Neural cell (in vitro differentiated cells): ENCODE measurements at regions not wholly inside any gene's neighbourhood (a gene's known extent, or its start where the extent isn't known, plus 50 kb on each side); places are given as distances from the start of the nearest gene placed in this dataset.

Experiments
- CTCF ChIP-seq: fragments of 450-650 bp; IDR thresholded peaks from 2 replicates; pipeline ENCODE4 v1.5.1; 2014; ENCODE audit warnings: antibody characterized with exemption, mild to moderate bottlenecking, moderate library complexity; ENCODE audit not compliant: poor library complexity, severe bottlenecking
- EP300 ChIP-seq: fragments of 450-650 bp; conservative IDR thresholded peaks from 2 replicates; pipeline ENCODE4 v1.6.1; 2014; ENCODE audit warnings: antibody characterized with exemption, mild to moderate bottlenecking, moderate library complexity; ENCODE audit not compliant: poor library complexity, severe bottlenecking
- EZH2 ChIP-seq: fragments of 200-600, 300-800 bp; shearing (Covaris generic), sonication (generic); IDR thresholded peaks from 2 replicates; pipeline ENCODE4 v1.6.1; 2014; ENCODE audit warnings: antibody characterized with exemption, low read length, borderline replicate concordance, mild to moderate bottlenecking; ENCODE audit not compliant: insufficient read depth, poor library complexity, severe bottlenecking
- POLR2AphosphoS5 ChIP-seq: IDR thresholded peaks from 2 replicates; pipeline ENCODE4 v1.6.1; 2012
- RAD21 ChIP-seq: fragments of 450-650 bp; conservative IDR thresholded peaks from 2 replicates; pipeline ENCODE4 v1.6.1; 2014; ENCODE audit warnings: antibody characterized with exemption, mild to moderate bottlenecking, moderate library complexity
- REST ChIP-seq: IDR thresholded peaks from 2 replicates; pipeline ENCODE4 v1.6.1; 2012; ENCODE audit warnings: borderline replicate concordance
- SMC3 ChIP-seq: fragments of 450-650 bp; conservative IDR thresholded peaks from 2 replicates; pipeline ENCODE4 v1.6.1; 2014; ENCODE audit warnings: antibody characterized with exemption, mild to moderate bottlenecking, moderate library complexity; ENCODE audit not compliant: poor library complexity
- TAF1 ChIP-seq: IDR thresholded peaks from 2 replicates; pipeline ENCODE4 v1.6.1; 2012; ENCODE audit warnings: low read depth

GRCh38 chr10:4306871-4307270 is 519.1 kb upstream of the AKR1E2 start:
- no peak for TF ChIP-seq CTCF
- no peak for TF ChIP-seq EZH2
- TF ChIP-seq RAD21: no peak
- TF ChIP-seq TAF1: no peak
- TF ChIP-seq POLR2AphosphoS5: no peak
- no peak for TF ChIP-seq EP300
- TF ChIP-seq REST: no peak
- no peak for TF ChIP-seq SMC3
